OCI-M1 (cell line): ENCODE measurements at regions not wholly inside any gene's neighbourhood (a gene's known extent, or its start where the extent isn't known, plus 50 kb on each side); places are given as distances from the start of the nearest gene placed in this dataset.

Source experiments
- DNase-seq: peaks from one replicate; lab custom pipeline; 2025; lab: John Stamatoyannopoulos, UW

GRCh38 chr1:217090060-217090911, 367.1 kb upstream of the ESRRG start:
- no peak for DNase-seq

GRCh38 chr1:217089361-217090014, 366.3 kb upstream of the ESRRG start:
- DNase-seq: no peak

GRCh38 chr1:217088521-217089284, 365.5 kb upstream of the ESRRG start:
- DNase-seq: no peak

GRCh38 chr1:217088011-217088410, 364.8 kb upstream of the ESRRG start:
- DNase-seq: no peak

- DNase-seq: no peak
Observed at GRCh38 chr1:217079584-217079983, 356.4 kb upstream of the ESRRG start.

GRCh38 chr1:217078959-217079358, 355.7 kb upstream of the ESRRG start:
- DNase-seq: no peak

GRCh38 chr1:217078078-217078690, 355.0 kb upstream of the ESRRG start:
- no peak for DNase-seq

- no peak for DNase-seq
Observed at GRCh38 chr1:217077426-217077825, 354.2 kb upstream of the ESRRG start.

GRCh38 chr1:217076902-217077301, 353.7 kb upstream of the ESRRG start:
- no peak for DNase-seq

GRCh38 chr1:217072926-217073325, 349.7 kb upstream of the ESRRG start:
- DNase-seq: no peak

- DNase-seq: no peak
Observed at GRCh38 chr1:217067642-217068041, 344.4 kb upstream of the ESRRG start.

GRCh38 chr1:217066794-217067193, 343.6 kb upstream of the ESRRG start:
- no peak for DNase-seq

- no peak for DNase-seq
Observed at GRCh38 chr1:217063172-217063908, 340.1 kb upstream of the ESRRG start.

- DNase-seq: no peak
Observed at GRCh38 chr1:217062586-217062985, 339.4 kb upstream of the ESRRG start.

GRCh38 chr1:217059401-217059800, 336.2 kb upstream of the ESRRG start:
- DNase-seq: no peak

- DNase-seq: no peak
Observed at GRCh38 chr1:217053676-217054075, 330.4 kb upstream of the ESRRG start.

GRCh38 chr1:217052626-217053025, 329.4 kb upstream of the ESRRG start:
- no peak for DNase-seq

GRCh38 chr1:217052196-217052595, 329.0 kb upstream of the ESRRG start:
- no peak for DNase-seq

- no peak for DNase-seq
Observed at GRCh38 chr1:217049721-217050120, 326.5 kb upstream of the ESRRG start.

GRCh38 chr1:217049081-217049480, 325.9 kb upstream of the ESRRG start:
- DNase-seq: no peak

GRCh38 chr1:217048104-217048707, 325.0 kb upstream of the ESRRG start:
- peak; percentile 50 for DNase-seq
